GM13977 (cell line): ENCODE measurements at regions not wholly inside any gene's neighbourhood (a gene's known extent, or its start where the extent isn't known, plus 50 kb on each side); places are given as distances from the start of the nearest gene placed in this dataset.

Source experiments
- DNase-seq: peaks from one replicate; pipeline ENCODE4 v3.0.0; 2012; ENCODE audit warnings: low spot score
- in situ Hi-C: fragments of 300-500 bp; cut with MboI; formaldehyde crosslinking; loops from one replicate; pipeline ENCODE4 v1.12.0; 2022; ENCODE audit warnings: low sequenced_read_pairs, low pct_unique_long_range_greater_than_20kb, mixed read lengths, inconsistent platforms; ENCODE audit not compliant: unreplicated experiment
- TF ChIP-seq, protein P1 (sequence below): IDR thresholded peaks from 2 replicates; pipeline ENCODE4 v1.5.1; 2012; ENCODE audit warnings: mild to moderate bottlenecking, control low read depth; ENCODE audit not compliant: insufficient read depth; ENCODE audit errors: extremely low read depth, missing control alignments

- TF ChIP-seq, protein P1, sequence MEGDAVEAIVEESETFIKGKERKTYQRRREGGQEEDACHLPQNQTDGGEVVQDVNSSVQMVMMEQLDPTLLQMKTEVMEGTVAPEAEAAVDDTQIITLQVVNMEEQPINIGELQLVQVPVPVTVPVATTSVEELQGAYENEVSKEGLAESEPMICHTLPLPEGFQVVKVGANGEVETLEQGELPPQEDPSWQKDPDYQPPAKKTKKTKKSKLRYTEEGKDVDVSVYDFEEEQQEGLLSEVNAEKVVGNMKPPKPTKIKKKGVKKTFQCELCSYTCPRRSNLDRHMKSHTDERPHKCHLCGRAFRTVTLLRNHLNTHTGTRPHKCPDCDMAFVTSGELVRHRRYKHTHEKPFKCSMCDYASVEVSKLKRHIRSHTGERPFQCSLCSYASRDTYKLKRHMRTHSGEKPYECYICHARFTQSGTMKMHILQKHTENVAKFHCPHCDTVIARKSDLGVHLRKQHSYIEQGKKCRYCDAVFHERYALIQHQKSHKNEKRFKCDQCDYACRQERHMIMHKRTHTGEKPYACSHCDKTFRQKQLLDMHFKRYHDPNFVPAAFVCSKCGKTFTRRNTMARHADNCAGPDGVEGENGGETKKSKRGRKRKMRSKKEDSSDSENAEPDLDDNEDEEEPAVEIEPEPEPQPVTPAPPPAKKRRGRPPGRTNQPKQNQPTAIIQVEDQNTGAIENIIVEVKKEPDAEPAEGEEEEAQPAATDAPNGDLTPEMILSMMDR: no peak
- in situ Hi-C loops: no loop called here
- DNase-seq: no peak
Observed at GRCh38 chr5:157914151-157914788, 55.3 kb upstream of the CLINT1 start.

- DNase-seq: no peak
- in situ Hi-C loops: no loop called here
- TF ChIP-seq, protein P1: no peak
Observed at GRCh38 chr5:157913575-157913974, 54.6 kb upstream of the CLINT1 start.

DNA sequence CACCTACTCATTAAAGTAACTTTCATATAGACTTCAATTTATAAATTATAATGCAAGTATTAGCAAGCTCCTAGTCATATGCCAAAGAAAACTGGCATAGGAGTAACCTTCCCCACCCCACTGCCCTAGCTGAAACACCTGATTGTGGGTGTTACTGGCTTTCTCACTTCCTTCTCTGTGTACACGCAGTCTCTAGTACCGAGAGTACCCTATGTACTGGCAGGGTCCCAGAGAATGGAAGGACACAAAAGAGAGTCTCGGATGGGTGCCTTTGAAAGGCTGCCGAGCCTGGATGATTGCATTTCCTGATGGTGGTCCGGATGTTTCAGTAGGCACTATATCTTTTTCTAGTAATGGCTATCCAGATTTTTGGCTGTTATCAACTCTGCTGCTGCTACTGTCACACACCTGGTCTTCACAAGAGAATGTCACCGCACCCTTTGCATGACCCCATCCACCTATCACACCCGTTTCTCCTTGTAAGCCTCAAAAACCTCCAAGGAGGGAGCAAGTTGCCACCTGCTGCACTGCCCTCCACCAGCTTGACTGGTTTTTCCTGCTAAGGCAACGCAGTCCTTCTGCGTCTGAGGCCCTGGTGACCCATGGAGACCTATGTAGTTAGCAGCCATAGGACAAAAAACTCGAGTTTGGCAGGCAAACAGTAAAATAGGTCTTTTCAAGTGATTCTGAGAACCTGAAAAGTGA, 53.8 kb upstream of the CLINT1 start:
- in situ Hi-C loops: no loop called here

DNA sequence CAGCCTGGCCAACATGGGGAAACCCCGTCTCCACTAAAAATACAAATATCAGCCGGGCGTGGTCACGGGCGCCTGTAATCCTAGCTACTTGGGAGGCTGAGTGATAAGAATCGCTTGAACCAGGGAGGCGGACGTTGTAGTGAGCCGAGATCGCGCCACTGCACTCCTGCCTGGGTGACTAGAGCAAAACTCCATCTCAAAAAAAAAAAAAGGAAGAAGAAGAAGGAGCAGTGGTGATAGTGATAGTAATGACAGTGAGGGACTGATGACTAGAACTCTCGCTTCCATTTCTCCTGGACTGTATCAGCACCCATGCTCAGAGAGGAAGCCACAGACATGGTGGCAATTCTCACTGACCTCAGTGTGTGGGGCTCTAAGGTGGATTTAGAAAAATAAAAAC, 52.6 kb upstream of the CLINT1 start:
- in situ Hi-C loops: no loop called here
- no peak for DNase-seq
- TF ChIP-seq, protein P1: no peak

More for the DNA sequence above, 53.8 kb upstream of the CLINT1 start:
- TF ChIP-seq, protein P1: no peak
- DNase-seq: no peak
